ENCODE measurements at regions not wholly inside any gene's neighbourhood (a gene's known extent, or its start where the extent isn't known, plus 50 kb on each side); places are given as distances from the start of the nearest gene placed in this dataset.

DNA sequence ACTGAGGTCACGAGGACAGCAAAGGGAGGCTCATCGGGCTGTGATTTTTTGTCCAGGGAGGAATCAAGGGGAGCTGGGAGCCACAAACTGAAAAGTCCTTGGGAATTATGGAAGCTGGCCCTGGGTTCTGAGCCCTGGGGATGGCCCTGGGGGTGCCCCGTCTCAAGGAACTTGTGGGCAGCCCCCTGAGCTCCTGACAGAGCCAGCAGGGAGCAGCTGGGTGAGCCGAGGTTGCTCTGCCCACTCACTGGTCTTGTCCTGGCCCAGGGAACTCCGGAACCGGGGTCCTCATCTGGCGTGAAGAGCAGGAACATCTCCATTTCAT, 61.3 kb upstream of the HDAC4 start:
- TF ChIP-seq, protein P1, sequence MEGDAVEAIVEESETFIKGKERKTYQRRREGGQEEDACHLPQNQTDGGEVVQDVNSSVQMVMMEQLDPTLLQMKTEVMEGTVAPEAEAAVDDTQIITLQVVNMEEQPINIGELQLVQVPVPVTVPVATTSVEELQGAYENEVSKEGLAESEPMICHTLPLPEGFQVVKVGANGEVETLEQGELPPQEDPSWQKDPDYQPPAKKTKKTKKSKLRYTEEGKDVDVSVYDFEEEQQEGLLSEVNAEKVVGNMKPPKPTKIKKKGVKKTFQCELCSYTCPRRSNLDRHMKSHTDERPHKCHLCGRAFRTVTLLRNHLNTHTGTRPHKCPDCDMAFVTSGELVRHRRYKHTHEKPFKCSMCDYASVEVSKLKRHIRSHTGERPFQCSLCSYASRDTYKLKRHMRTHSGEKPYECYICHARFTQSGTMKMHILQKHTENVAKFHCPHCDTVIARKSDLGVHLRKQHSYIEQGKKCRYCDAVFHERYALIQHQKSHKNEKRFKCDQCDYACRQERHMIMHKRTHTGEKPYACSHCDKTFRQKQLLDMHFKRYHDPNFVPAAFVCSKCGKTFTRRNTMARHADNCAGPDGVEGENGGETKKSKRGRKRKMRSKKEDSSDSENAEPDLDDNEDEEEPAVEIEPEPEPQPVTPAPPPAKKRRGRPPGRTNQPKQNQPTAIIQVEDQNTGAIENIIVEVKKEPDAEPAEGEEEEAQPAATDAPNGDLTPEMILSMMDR (conservative IDR thresholded peaks at IDR 0.05 in 1 of 2, IDR thresholded peaks at IDR 0.05 in 1 of 2; ENCODE audit: low read depth in 1 of 2, low read length in 2 of 2), result no peak
- TF ChIP-seq EZH2 (IDR thresholded peaks at IDR 0.05; ENCODE audit: low read length, missing control alignments), result no peak
